ENCODE measurements at regions not wholly inside any gene's neighbourhood (a gene's known extent, or its start where the extent isn't known, plus 50 kb on each side); places are given as distances from the start of the nearest gene placed in this dataset.

DNA sequence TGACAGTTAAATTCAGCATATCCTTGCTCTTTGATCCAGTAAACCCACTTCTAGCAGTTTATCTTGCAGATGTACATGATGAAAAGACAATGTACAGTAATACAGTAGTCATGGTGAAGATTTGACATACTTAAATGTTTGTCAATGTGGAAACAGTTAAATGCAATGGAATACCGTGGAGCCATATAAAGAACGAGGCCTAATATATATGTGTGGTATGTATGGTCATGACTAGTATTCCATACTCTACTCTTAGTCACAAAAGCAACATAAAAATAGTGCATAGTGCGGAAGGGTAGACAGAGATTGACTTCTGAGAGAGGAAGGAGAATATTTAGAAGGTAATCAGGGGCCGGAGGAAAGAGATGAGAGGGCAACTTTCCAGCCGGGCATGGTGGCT lies 70.7 kb upstream of the ARMC2 start:
- TF ChIP-seq, protein P1, sequence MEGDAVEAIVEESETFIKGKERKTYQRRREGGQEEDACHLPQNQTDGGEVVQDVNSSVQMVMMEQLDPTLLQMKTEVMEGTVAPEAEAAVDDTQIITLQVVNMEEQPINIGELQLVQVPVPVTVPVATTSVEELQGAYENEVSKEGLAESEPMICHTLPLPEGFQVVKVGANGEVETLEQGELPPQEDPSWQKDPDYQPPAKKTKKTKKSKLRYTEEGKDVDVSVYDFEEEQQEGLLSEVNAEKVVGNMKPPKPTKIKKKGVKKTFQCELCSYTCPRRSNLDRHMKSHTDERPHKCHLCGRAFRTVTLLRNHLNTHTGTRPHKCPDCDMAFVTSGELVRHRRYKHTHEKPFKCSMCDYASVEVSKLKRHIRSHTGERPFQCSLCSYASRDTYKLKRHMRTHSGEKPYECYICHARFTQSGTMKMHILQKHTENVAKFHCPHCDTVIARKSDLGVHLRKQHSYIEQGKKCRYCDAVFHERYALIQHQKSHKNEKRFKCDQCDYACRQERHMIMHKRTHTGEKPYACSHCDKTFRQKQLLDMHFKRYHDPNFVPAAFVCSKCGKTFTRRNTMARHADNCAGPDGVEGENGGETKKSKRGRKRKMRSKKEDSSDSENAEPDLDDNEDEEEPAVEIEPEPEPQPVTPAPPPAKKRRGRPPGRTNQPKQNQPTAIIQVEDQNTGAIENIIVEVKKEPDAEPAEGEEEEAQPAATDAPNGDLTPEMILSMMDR (IDR thresholded peaks at IDR 0.05): no peak
- Histone ChIP-seq H3K27me3 (peaks cover 11% of the 10 kb centered on the region), H3K9me3 (no peaks in the 10 kb centered on the region), H3K4me1 (ENCODE audit: control insufficient read depth in 1 of 2, insufficient read depth in 1 of 2, low read depth in 1 of 2, low read length in 1 of 2) (peaks cover 8 to 9% of the 10 kb centered on the region in 2 experiments), H3K36me3 (no peaks in the 10 kb centered on the region), H3K27ac (no peak overlapping the region), H3K4me3 (ENCODE audit: low read depth in 1 of 2, low read length in 1 of 2) (no peak overlapping the region)

DNA sequence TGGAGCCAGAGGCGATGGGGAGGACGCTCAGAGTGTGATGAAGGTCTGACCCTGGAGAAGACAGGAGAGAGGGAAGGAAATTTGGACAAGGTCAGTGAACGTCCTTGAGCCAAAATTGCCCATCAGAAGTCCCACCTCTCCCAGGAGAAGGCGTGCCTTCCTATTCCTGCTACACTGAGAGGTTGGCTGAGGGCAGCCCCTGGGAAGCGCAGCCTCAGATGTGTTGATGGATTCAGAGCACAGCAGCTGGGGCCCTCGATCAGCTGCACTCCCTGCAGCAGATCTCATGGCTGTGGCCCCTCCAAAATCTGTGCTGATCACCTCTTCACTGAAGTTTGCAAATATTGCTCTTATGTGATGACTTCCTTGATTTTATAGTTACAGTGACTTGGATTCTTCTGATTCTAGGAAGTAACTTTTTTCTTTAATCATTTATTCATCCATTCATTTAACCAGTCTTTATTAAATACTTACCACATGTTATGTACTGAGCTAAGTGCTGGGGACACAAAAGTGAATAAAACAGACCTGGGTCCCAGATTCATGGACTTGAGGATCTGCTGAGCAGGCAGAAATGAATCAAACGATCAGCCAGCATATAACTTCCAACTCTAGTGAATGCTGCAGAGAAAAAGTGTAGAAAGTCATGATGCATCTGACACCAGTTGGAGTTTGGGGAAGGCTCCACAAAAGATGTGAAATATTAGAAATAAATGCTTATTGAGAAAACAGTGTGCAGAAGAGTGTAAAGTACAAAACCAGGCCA lies 69.6 kb upstream of the ARMC2 start:
- Histone ChIP-seq H3K4me1 (ENCODE audit: control insufficient read depth in 1 of 2, insufficient read depth in 1 of 2, low read depth in 1 of 2, low read length in 1 of 2) (peaks cover 10% of the 10 kb centered on the region in 2 experiments), H3K36me3 (no peaks in the 10 kb centered on the region), H3K27ac (no peak overlapping the region), H3K9me3 (no peaks in the 10 kb centered on the region), H3K27me3 (peaks cover 22% of the 10 kb centered on the region), H3K4me3 (ENCODE audit: low read depth in 1 of 2, low read length in 1 of 2) (no peak overlapping the region)
- TF ChIP-seq, protein P1 (IDR thresholded peaks at IDR 0.05): no peak

DNA sequence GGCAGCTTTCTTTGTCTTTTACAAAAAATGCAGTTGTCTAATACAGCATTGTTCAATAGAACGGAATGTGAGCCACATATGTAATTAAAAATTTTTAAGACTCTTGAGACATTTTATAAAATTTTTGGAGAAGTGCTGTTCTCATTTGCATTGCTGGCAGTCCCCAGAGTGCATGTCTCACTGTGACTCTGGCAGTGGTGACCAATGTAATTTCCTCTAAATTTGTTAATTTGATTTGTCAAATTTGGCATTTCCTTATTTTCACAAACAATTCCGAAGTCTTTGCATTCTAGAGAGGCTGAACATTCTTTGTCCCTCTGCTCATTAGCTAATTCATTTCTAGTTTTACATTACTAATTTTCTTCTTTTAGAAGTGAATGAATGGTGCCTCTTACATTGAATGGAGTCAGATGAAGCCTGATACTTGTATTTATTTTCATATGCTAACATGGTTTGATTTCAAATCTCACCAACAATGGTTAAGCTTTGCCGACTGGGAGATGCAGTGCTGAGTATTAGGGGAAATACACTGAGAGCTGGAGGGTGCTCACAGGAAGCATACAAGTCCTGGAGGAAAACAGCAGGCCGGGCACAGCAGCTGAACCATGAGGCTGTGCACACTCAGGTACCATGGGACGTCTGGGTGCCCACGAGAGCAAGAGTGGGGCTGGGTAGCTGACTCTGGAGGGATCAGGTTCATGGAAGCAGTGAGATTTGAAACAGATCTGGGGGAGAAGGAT lies 68.5 kb upstream of the ARMC2 start:
- TF ChIP-seq, protein P1 (IDR thresholded peaks at IDR 0.05): no peak
- Histone ChIP-seq H3K36me3 (no peaks in the 10 kb centered on the region), H3K27me3 (peaks cover 23% of the 10 kb centered on the region), H3K27ac (no peak overlapping the region), H3K9me3 (no peaks in the 10 kb centered on the region), H3K4me1 (ENCODE audit: control insufficient read depth in 1 of 2, insufficient read depth in 1 of 2, low read depth in 1 of 2, low read length in 1 of 2) (peaks cover 10% of the 10 kb centered on the region in 2 experiments), H3K4me3 (ENCODE audit: low read depth in 1 of 2, low read length in 1 of 2) (no peak overlapping the region)

DNA sequence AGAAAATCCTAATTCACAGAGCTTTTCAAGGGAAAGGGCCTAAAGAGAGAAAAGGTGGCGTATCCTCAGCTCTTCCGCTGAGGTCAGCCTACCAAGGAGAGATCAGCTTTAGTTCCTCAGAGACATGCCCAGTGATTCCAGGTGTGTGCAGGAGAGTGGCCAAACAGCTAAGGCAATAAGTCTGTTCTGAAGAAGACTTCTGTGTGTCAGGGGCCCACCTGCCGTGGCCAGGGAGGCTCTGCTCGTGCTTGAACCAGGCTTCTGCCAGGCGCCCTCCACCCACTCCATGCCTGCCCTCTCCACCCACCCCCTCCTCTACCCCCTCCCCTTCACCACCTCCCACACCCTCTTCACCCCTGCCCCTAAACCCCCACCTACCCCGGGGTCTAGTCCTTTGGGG lies 67.4 kb upstream of the ARMC2 start:
- Histone ChIP-seq H3K36me3 (no peaks in the 10 kb centered on the region), H3K27ac (no peak overlapping the region), H3K4me3 (ENCODE audit: low read depth in 1 of 2, low read length in 1 of 2) (no peak overlapping the region), H3K9me3 (no peaks in the 10 kb centered on the region), H3K27me3 (peaks cover 23% of the 10 kb centered on the region), H3K4me1 (ENCODE audit: control insufficient read depth in 1 of 2, insufficient read depth in 1 of 2, low read depth in 1 of 2, low read length in 1 of 2) (peaks cover 10% of the 10 kb centered on the region in 2 experiments)
- TF ChIP-seq, protein P1 (IDR thresholded peaks at IDR 0.05): no peak

DNA sequence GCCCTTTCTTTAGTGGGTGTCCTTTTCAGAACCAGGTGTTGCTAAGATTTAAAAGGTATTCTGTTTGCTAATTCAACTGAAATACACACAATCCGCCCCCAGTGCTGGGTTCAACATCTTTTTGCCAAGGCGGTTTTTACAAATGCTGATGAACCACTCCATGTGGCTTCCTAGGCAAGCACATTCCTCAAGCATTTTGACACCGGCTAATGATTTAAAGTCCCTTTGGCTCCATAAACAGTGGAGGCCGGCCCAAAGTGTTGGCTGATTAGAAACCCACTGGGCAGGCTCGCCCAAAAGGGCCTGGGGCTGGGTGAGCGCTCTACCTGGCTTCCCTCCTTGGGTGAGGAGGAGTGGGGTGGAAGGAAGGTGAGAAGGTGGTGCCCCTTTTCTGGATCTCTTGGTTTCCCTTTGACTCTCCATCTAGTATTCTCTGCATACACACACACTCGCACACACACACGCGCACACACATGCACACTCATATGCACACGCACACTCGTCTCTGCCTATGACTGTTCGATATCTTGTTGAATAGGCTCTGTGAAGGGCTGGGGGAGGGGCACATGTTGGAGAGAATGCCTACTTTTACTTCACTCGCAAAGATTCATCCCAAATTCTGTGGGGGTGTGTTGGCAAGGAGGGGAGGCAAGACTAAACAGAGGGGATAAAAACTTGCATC lies 66.7 kb upstream of the ARMC2 start:
- Histone ChIP-seq H3K36me3 (no peaks in the 10 kb centered on the region), H3K4me3 (ENCODE audit: low read depth in 1 of 2, low read length in 1 of 2) (peak overlapping the region; percentile 42 to 54), H3K27me3 (peaks cover 23% of the 10 kb centered on the region), H3K27ac (no peak overlapping the region), H3K9me3 (no peaks in the 10 kb centered on the region), H3K4me1 (ENCODE audit: control insufficient read depth in 1 of 2, insufficient read depth in 1 of 2, low read depth in 1 of 2, low read length in 1 of 2) (peaks cover 10% of the 10 kb centered on the region in 2 experiments)
- TF ChIP-seq, protein P1 (IDR thresholded peaks at IDR 0.05): no peak

Data from neutrophil (primary cell).